A549 (cell line): ENCODE measurements at regions not wholly inside any gene's neighbourhood (a gene's known extent, or its start where the extent isn't known, plus 50 kb on each side); places are given as distances from the start of the nearest gene placed in this dataset.

ENCODE experiments used
- ATAC-seq, 2 experiments: fragments of 200-7000 bp in 1 of 2; fragments of >200 bp in 1 of 2; cut with Nextera tagmentation in 1 of 2; cut with Tn5 transposase in 1 of 2; 3 replicates each; pipeline versions ENCODE4 v1.8.0 to v1.9.1; 2018 to 2020; ENCODE audit warnings: mild to moderate bottlenecking in 1 of 2, moderate library complexity in 1 of 2
- CTCF ChIA-PET: fragments of 300-600 bp; sonication (Branson Sonifier 250); formaldehyde crosslinking; extraction: SDS; loops from one replicate; lab custom pipeline; 2021; ENCODE audit warnings: antibody characterized with exemption, inconsistent platforms; lab: Yijun Ruan, JAX
- POLR2A ChIA-PET: fragments of 350-600 bp; formaldehyde crosslinking; extraction: SDS; loops from one replicate; lab custom pipeline; 2021; ENCODE audit warnings: antibody characterized with exemption, inconsistent platforms; lab: Yijun Ruan, JAX
- DNase-seq, 2 experiments: peaks; one replicate each; pipeline versions ENCODE4 v3.0.0 to v3.0.0-alpha.2; 2011 to 2016; ENCODE audit warnings: low read depth in 1 of 2, low spot score in 1 of 2
- FAIRE-seq: peaks from 2 replicates; lab custom pipeline; 2011; peaks lifted over from hg19 to GRCh38; lab: Jason Lieb, UNC
- H3K27ac ChIP-seq, 2 experiments: fragments of >200 bp; sonication (Bioruptor Twin); formaldehyde crosslinking; 3 replicates each; pipeline ENCODE4 v1.5.1; 2016 to 2017
- H3K4me1 ChIP-seq: fragments of >200 bp; sonication (Bioruptor Twin); formaldehyde crosslinking; 3 replicates; pipeline ENCODE4 v1.6.1; 2016
- H3K4me2 ChIP-seq: fragments of >200 bp; sonication (Bioruptor Twin); formaldehyde crosslinking; 3 replicates; pipeline ENCODE4 v1.6.1; 2016
- H3K4me3 ChIP-seq: fragments of >200 bp; sonication (Bioruptor Twin); formaldehyde crosslinking; 3 replicates; pipeline ENCODE4 v1.5.1; 2016
- H3K9me3 ChIP-seq: fragments of >200 bp; sonication (Bioruptor Twin); formaldehyde crosslinking; 3 replicates; pipeline ENCODE4 v1.6.1; 2016
- BHLHE40 ChIP-seq: IDR thresholded peaks from 2 replicates; pipeline ENCODE4 v1.6.1; 2012; ENCODE audit warnings: low read depth, low read length, inconsistent platforms
- CBX8 ChIP-seq: fragments of 200-600 bp; sonication (generic); IDR thresholded peaks from 2 replicates; pipeline ENCODE4 v1.6.1; 2016
- CEBPB ChIP-seq, 2 experiments: fragments of >200 bp in 1 of 2; sonication (Bioruptor Twin) in 1 of 2; formaldehyde crosslinking in 1 of 2; IDR thresholded peaks; 2 replicates each; pipeline ENCODE4 v1.6.1; 2012 to 2016
- CHD2 ChIP-seq: fragments of 150-350 bp; IDR thresholded peaks from 2 replicates; pipeline ENCODE4 v1.6.1; 2014; ENCODE audit warnings: low read length; ENCODE audit not compliant: partially characterized antibody
- EHF ChIP-seq: fragments of 250-450 bp; sonication (Bioruptor Pico); IDR thresholded peaks from 2 replicates; pipeline ENCODE4 v1.5.0; 2020; ENCODE audit warnings: mild to moderate bottlenecking
- ESRRA ChIP-seq: fragments of 150-350 bp; IDR thresholded peaks from 2 replicates; pipeline ENCODE4 v1.6.1; 2014; ENCODE audit warnings: mild to moderate bottlenecking, low read length, borderline replicate concordance
- FOXS1 ChIP-seq: fragments of 250-450 bp; sonication (Bioruptor Pico); IDR thresholded peaks from 2 replicates; pipeline ENCODE4 v1.5.0; 2020; ENCODE audit warnings: mild to moderate bottlenecking, moderate library complexity
- HDAC2 ChIP-seq: fragments of 200-600 bp; sonication (generic); IDR thresholded peaks from 2 replicates; pipeline ENCODE4 v1.6.1; 2016
- HOXB13 ChIP-seq: fragments of 250-450 bp; sonication (Bioruptor Pico); IDR thresholded peaks from 2 replicates; pipeline ENCODE4 v1.5.0; 2020; ENCODE audit warnings: low read depth, mild to moderate bottlenecking, moderate library complexity
- HOXB5 ChIP-seq: fragments of 250-450 bp; sonication (Bioruptor Pico); IDR thresholded peaks from 2 replicates; pipeline ENCODE4 v1.5.0; 2020; ENCODE audit warnings: mild to moderate bottlenecking, moderate library complexity
- JUN ChIP-seq, 2 experiments: fragments of >200 bp; sonication (Bioruptor Twin); formaldehyde crosslinking; IDR thresholded peaks; 2 replicates in 1 of 2; 3 replicates in 1 of 2; pipeline ENCODE4 v1.6.1; 2016 to 2017
- KDM1A ChIP-seq: fragments of 200-600 bp; sonication (generic); IDR thresholded peaks from 2 replicates; pipeline ENCODE4 v1.6.1; 2016; ENCODE audit warnings: low read depth, mild to moderate bottlenecking
- KDM5A ChIP-seq: fragments of 200-600 bp; sonication (generic); IDR thresholded peaks from 2 replicates; pipeline ENCODE4 v1.6.1; 2016; ENCODE audit warnings: antibody characterized with exemption, mild to moderate bottlenecking
- MAZ ChIP-seq: fragments of 150-350 bp; IDR thresholded peaks from 2 replicates; pipeline ENCODE4 v1.6.1; 2014; ENCODE audit warnings: antibody characterized with exemption, low read depth, low read length, borderline replicate concordance
- NPAS2 ChIP-seq: fragments of 250-450 bp; sonication (Bioruptor Pico); IDR thresholded peaks from 2 replicates; pipeline ENCODE4 v1.8.0; 2022; ENCODE audit warnings: mild to moderate bottlenecking, moderate library complexity, borderline replicate concordance
- POLR2A ChIP-seq: IDR thresholded peaks from 2 replicates; pipeline ENCODE4 v1.6.1; 2012; ENCODE audit warnings: mild to moderate bottlenecking, low read length
- POLR2AphosphoS2 ChIP-seq: conservative IDR thresholded peaks from 2 replicates; pipeline ENCODE4 v1.6.1; 2012; ENCODE audit warnings: low read length, improper control_type of control experiment, inconsistent platforms
- RARB ChIP-seq: fragments of 250-450 bp; sonication (Bioruptor Pico); IDR thresholded peaks from 2 replicates; pipeline ENCODE4 v1.8.0; 2021; ENCODE audit warnings: mild to moderate bottlenecking, moderate library complexity
- RCOR1 ChIP-seq: fragments of 150-350 bp; IDR thresholded peaks from 2 replicates; pipeline ENCODE4 v1.6.1; 2014; ENCODE audit warnings: antibody characterized with exemption, low read length, low read depth
- RFX5 ChIP-seq: fragments of 450-650 bp; IDR thresholded peaks from 2 replicates; pipeline ENCODE4 v1.7.1; 2014; ENCODE audit warnings: antibody characterized with exemption, mild to moderate bottlenecking, moderate library complexity
- SMC3 ChIP-seq: fragments of >200 bp; sonication (Bioruptor Twin); formaldehyde crosslinking; IDR thresholded peaks from 3 replicates; pipeline ENCODE4 v1.6.1; 2018; ENCODE audit warnings: inconsistent platforms
- SREBF2 ChIP-seq: fragments of 450-650 bp; IDR thresholded peaks from 2 replicates; pipeline ENCODE4 v1.6.1; 2014; ENCODE audit warnings: mild to moderate bottlenecking, moderate library complexity
- TFCP2L1 ChIP-seq: fragments of 250-450 bp; sonication (Bioruptor Pico); IDR thresholded peaks from 2 replicates; pipeline ENCODE4 v1.5.0; 2021; ENCODE audit warnings: mild to moderate bottlenecking
- ZFP36 ChIP-seq: fragments of 450-650 bp; IDR thresholded peaks from 2 replicates; pipeline ENCODE4 v1.6.1; 2014; ENCODE audit warnings: borderline replicate concordance; ENCODE audit not compliant: partially characterized antibody
- WGBS: methylation state at CpG from one replicate; pipeline ENCODE4 v1.1.6; 2017; ENCODE audit errors: missing lambda C conversion rate; 5-methylcytosine and 5-hydroxymethylcytosine counted together
- TF ChIP-seq, protein P1 (sequence below): fragments of 250-450 bp; sonication (Bioruptor Pico); IDR thresholded peaks from 2 replicates; pipeline ENCODE4 v1.5.0; 2020; ENCODE audit warnings: low read depth, mild to moderate bottlenecking, moderate library complexity
- TF ChIP-seq, protein P2 (sequence below): fragments of 450-650 bp; IDR thresholded peaks from 2 replicates; pipeline ENCODE4 v1.6.1; 2014; ENCODE audit warnings: antibody characterized with exemption
- TF ChIP-seq, protein P3 (sequence below): fragments of 200-600 bp; sonication (generic); IDR thresholded peaks from 2 replicates; pipeline ENCODE4 v1.6.1; 2016; ENCODE audit warnings: antibody characterized with exemption, mild to moderate bottlenecking, moderate library complexity
- TF ChIP-seq, protein P4 (sequence below): IDR thresholded peaks from 2 replicates; pipeline ENCODE4 v1.6.1; 2012
- TF ChIP-seq, protein P5 (sequence below): fragments of >200 bp; sonication (Bioruptor Twin); formaldehyde crosslinking; IDR thresholded peaks from 3 replicates; pipeline ENCODE4 v1.6.1; 2016
- TF ChIP-seq, protein P6 (sequence below): fragments of >200 bp; sonication (Bioruptor Twin); formaldehyde crosslinking; IDR thresholded peaks from 3 replicates; pipeline ENCODE4 v1.5.1; 2016

DNA sequence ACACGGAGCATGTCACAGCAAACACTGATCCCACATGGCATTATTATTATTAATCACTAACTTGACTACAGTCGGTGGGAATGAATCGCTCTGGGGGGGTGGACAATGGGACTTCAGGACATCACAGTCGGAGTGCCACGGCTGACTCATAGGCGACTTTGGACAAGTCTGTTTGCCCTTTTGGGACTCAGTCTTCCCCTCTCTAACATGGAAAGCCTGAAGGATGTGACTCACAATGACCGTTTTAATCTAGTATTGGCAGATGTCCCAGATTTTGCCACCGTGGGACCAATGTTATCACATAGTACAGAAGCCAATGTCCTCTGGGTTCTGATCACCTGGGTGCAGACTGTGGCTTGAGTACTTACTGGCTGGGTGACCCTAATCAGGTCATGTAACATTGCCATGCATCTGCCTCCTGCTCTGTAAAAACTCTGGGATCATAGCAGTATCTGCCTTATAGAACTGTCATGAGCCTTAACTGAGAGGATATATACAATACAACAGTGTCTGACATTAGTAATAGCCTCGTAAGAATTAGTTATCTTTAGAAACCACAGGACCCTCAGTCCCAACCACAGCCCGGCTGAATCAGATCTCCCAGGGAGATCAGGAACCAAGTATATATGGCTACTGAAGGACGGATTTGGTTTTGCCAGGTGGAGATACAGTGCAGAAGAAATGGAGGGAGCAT is 362.6 kb downstream of the BCL11B start (continued):
- TF ChIP-seq RCOR1 (no peak), MAZ (no peak), ZFP36 (no peak), POLR2A (no peak), CBX8 (no peak), NPAS2 (CRISPR knock-in tag) (no peak), SMC3 (no peak), RFX5 (no peak), JUN (IDR thresholded peaks at IDR 0.05) (peak in 1 of 2 experiments; percentile 47; a peak in 1 of 5 replicates), POLR2AphosphoS2 (no peak), RARB (no peak), HDAC2 (no peak), CHD2 (no peak), FOXS1 (no peak), HOXB5 (CRISPR knock-in tag) (no peak), ESRRA (no peak), BHLHE40 (no peak), HOXB13 (CRISPR knock-in tag) (no peak), KDM5A (no peak)
- TF ChIP-seq, protein P1, sequence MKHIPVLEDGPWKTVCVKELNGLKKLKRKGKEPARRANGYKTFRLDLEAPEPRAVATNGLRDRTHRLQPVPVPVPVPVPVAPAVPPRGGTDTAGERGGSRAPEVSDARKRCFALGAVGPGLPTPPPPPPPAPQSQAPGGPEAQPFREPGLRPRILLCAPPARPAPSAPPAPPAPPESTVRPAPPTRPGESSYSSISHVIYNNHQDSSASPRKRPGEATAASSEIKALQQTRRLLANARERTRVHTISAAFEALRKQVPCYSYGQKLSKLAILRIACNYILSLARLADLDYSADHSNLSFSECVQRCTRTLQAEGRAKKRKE (CRISPR knock-in tag), result no peak
- TF ChIP-seq, protein P2, sequence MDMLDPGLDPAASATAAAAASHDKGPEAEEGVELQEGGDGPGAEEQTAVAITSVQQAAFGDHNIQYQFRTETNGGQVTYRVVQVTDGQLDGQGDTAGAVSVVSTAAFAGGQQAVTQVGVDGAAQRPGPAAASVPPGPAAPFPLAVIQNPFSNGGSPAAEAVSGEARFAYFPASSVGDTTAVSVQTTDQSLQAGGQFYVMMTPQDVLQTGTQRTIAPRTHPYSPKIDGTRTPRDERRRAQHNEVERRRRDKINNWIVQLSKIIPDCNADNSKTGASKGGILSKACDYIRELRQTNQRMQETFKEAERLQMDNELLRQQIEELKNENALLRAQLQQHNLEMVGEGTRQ, result no peak
- TF ChIP-seq, protein P3, sequence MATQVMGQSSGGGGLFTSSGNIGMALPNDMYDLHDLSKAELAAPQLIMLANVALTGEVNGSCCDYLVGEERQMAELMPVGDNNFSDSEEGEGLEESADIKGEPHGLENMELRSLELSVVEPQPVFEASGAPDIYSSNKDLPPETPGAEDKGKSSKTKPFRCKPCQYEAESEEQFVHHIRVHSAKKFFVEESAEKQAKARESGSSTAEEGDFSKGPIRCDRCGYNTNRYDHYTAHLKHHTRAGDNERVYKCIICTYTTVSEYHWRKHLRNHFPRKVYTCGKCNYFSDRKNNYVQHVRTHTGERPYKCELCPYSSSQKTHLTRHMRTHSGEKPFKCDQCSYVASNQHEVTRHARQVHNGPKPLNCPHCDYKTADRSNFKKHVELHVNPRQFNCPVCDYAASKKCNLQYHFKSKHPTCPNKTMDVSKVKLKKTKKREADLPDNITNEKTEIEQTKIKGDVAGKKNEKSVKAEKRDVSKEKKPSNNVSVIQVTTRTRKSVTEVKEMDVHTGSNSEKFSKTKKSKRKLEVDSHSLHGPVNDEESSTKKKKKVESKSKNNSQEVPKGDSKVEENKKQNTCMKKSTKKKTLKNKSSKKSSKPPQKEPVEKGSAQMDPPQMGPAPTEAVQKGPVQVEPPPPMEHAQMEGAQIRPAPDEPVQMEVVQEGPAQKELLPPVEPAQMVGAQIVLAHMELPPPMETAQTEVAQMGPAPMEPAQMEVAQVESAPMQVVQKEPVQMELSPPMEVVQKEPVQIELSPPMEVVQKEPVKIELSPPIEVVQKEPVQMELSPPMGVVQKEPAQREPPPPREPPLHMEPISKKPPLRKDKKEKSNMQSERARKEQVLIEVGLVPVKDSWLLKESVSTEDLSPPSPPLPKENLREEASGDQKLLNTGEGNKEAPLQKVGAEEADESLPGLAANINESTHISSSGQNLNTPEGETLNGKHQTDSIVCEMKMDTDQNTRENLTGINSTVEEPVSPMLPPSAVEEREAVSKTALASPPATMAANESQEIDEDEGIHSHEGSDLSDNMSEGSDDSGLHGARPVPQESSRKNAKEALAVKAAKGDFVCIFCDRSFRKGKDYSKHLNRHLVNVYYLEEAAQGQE, result no peak
- TF ChIP-seq, protein P4, sequence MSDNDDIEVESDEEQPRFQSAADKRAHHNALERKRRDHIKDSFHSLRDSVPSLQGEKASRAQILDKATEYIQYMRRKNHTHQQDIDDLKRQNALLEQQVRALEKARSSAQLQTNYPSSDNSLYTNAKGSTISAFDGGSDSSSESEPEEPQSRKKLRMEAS, result peak; percentile 46
- TF ChIP-seq, all 56 proteins: peak for 8

DNA sequence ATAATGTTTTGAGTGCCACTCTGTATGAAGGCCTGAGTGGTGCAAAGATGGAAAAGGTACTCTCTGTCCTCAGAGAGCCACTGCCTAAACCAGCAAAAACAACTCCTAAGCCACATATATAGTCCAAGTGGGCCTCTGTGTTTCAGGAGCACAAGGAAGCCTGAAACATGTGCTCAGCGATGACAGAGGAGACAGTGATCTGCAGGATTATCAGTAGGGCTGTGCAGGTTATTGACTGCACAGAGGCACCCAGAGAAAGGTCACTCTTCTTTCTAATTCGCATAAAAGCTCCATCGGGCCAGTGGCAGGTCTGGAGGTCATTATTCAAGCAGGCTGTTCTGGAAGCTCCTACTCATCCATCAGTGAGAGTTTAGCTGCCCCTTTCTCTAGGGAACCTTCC is 361.9 kb downstream of the BCL11B start:
- FAIRE-seq (no peak), ATAC-seq (no peak; a peak in 1 of 6 replicates), DNase-seq (no peak)
- Histone ChIP-seq H3K27ac (peak overlapping the region; percentile 79 to 84), H3K4me2 (peak overlapping the region; percentile 72), H3K4me3 (no peak overlapping the region), H3K4me1 (peaks cover 53% of the 10 kb centered on the region), H3K9me3 (no peaks in the 10 kb centered on the region)
- WGBS, result 77% methylated on average over 3 of the region's 3 CpGs
- CTCF ChIA-PET, result no interaction called here
- POLR2A ChIA-PET, result no interaction called here
- no peak for TF ChIP-seq NPAS2 (CRISPR knock-in tag)
- no peak for TF ChIP-seq KDM5A
- TF ChIP-seq RFX5, result no peak
- TF ChIP-seq EHF (CRISPR knock-in tag), result no peak
- no peak for TF ChIP-seq CBX8
- TF ChIP-seq POLR2AphosphoS2, result no peak
- TF ChIP-seq, protein P2, result no peak
- no peak for TF ChIP-seq BHLHE40
- no peak for TF ChIP-seq KDM1A
- TF ChIP-seq ESRRA, result no peak
- TF ChIP-seq HOXB5 (CRISPR knock-in tag), result no peak
- TF ChIP-seq, protein P5, sequence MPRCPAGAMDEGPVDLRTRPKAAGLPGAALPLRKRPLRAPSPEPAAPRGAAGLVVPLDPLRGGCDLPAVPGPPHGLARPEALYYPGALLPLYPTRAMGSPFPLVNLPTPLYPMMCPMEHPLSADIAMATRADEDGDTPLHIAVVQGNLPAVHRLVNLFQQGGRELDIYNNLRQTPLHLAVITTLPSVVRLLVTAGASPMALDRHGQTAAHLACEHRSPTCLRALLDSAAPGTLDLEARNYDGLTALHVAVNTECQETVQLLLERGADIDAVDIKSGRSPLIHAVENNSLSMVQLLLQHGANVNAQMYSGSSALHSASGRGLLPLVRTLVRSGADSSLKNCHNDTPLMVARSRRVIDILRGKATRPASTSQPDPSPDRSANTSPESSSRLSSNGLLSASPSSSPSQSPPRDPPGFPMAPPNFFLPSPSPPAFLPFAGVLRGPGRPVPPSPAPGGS, result no peak
- TF ChIP-seq CEBPB (IDR thresholded peaks at IDR 0.05), result no peak
- TF ChIP-seq TFCP2L1 (CRISPR knock-in tag), result no peak
- TF ChIP-seq SREBF2, result no peak
- TF ChIP-seq, protein P6, sequence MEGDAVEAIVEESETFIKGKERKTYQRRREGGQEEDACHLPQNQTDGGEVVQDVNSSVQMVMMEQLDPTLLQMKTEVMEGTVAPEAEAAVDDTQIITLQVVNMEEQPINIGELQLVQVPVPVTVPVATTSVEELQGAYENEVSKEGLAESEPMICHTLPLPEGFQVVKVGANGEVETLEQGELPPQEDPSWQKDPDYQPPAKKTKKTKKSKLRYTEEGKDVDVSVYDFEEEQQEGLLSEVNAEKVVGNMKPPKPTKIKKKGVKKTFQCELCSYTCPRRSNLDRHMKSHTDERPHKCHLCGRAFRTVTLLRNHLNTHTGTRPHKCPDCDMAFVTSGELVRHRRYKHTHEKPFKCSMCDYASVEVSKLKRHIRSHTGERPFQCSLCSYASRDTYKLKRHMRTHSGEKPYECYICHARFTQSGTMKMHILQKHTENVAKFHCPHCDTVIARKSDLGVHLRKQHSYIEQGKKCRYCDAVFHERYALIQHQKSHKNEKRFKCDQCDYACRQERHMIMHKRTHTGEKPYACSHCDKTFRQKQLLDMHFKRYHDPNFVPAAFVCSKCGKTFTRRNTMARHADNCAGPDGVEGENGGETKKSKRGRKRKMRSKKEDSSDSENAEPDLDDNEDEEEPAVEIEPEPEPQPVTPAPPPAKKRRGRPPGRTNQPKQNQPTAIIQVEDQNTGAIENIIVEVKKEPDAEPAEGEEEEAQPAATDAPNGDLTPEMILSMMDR, result no peak
